HL-60 (cell line): ENCODE measurements at regions not wholly inside any gene's neighbourhood (a gene's known extent, or its start where the extent isn't known, plus 50 kb on each side); places are given as distances from the start of the nearest gene placed in this dataset.

Experiments
- DNase-seq, 2 experiments: peaks; one replicate each; pipeline ENCODE4 v3.0.0-alpha.2; 2010 to 2020; ENCODE audit warnings: low read depth in 1 of 2, low spot score in 1 of 2
- H3K27ac ChIP-seq: fragments of 250-450 bp; sonication (Bioruptor Pico); replicated peaks from 2 replicates; pipeline ENCODE4 v1.5.1; 2020; ENCODE audit warnings: mild to moderate bottlenecking, moderate library complexity
- H3K27me3 ChIP-seq: fragments of 250-450 bp; sonication (Bioruptor Pico); 2 replicates; pipeline ENCODE4 v1.5.1; 2021; ENCODE audit warnings: mild to moderate bottlenecking, moderate library complexity; ENCODE audit not compliant: insufficient read depth, poor library complexity, severe bottlenecking
- H3K4me3 ChIP-seq: replicated peaks from 2 replicates; pipeline ENCODE4 v1.5.1; 2011; ENCODE audit warnings: mild to moderate bottlenecking, control low read depth, low read length; ENCODE audit not compliant: insufficient read depth
- GABPA ChIP-seq: IDR thresholded peaks from 2 replicates; pipeline ENCODE4 v1.6.1; 2012; ENCODE audit warnings: low read depth
- POLR2AphosphoS5 ChIP-seq: IDR thresholded peaks from 2 replicates; pipeline ENCODE4 v1.6.1; 2012; ENCODE audit warnings: low read depth
- SPI1 ChIP-seq: IDR thresholded peaks from 2 replicates; pipeline ENCODE4 v1.6.1; 2012; ENCODE audit warnings: low read depth, mild to moderate bottlenecking, borderline replicate concordance
- TF ChIP-seq, protein P1 (sequence below): IDR thresholded peaks from one replicate; pipeline ENCODE4 v1.5.1; 2011; ENCODE audit warnings: low read length, control low read depth, inconsistent platforms; ENCODE audit not compliant: insufficient read depth
- TF ChIP-seq, protein P2 (sequence below): IDR thresholded peaks from 2 replicates; pipeline ENCODE4 v1.6.1; 2012; ENCODE audit warnings: low read depth; ENCODE audit not compliant: insufficient replicate concordance

- Histone ChIP-seq H3K27ac (no peak overlapping the region), H3K4me3 (no peak overlapping the region), H3K27me3 (no peaks in the 10 kb centered on the region)
- no peak for DNase-seq
- no peak for TF ChIP-seq SPI1
- TF ChIP-seq, protein P1, sequence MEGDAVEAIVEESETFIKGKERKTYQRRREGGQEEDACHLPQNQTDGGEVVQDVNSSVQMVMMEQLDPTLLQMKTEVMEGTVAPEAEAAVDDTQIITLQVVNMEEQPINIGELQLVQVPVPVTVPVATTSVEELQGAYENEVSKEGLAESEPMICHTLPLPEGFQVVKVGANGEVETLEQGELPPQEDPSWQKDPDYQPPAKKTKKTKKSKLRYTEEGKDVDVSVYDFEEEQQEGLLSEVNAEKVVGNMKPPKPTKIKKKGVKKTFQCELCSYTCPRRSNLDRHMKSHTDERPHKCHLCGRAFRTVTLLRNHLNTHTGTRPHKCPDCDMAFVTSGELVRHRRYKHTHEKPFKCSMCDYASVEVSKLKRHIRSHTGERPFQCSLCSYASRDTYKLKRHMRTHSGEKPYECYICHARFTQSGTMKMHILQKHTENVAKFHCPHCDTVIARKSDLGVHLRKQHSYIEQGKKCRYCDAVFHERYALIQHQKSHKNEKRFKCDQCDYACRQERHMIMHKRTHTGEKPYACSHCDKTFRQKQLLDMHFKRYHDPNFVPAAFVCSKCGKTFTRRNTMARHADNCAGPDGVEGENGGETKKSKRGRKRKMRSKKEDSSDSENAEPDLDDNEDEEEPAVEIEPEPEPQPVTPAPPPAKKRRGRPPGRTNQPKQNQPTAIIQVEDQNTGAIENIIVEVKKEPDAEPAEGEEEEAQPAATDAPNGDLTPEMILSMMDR = no peak
- no peak for TF ChIP-seq GABPA
- TF ChIP-seq, protein P2, sequence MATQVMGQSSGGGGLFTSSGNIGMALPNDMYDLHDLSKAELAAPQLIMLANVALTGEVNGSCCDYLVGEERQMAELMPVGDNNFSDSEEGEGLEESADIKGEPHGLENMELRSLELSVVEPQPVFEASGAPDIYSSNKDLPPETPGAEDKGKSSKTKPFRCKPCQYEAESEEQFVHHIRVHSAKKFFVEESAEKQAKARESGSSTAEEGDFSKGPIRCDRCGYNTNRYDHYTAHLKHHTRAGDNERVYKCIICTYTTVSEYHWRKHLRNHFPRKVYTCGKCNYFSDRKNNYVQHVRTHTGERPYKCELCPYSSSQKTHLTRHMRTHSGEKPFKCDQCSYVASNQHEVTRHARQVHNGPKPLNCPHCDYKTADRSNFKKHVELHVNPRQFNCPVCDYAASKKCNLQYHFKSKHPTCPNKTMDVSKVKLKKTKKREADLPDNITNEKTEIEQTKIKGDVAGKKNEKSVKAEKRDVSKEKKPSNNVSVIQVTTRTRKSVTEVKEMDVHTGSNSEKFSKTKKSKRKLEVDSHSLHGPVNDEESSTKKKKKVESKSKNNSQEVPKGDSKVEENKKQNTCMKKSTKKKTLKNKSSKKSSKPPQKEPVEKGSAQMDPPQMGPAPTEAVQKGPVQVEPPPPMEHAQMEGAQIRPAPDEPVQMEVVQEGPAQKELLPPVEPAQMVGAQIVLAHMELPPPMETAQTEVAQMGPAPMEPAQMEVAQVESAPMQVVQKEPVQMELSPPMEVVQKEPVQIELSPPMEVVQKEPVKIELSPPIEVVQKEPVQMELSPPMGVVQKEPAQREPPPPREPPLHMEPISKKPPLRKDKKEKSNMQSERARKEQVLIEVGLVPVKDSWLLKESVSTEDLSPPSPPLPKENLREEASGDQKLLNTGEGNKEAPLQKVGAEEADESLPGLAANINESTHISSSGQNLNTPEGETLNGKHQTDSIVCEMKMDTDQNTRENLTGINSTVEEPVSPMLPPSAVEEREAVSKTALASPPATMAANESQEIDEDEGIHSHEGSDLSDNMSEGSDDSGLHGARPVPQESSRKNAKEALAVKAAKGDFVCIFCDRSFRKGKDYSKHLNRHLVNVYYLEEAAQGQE = no peak
- no peak for TF ChIP-seq POLR2AphosphoS5
Measured at GRCh38 chr1:101511202-101511891, 274.5 kb downstream of the S1PR1 start.

GRCh38 chr1:101520302-101520701 lies 283.5 kb downstream of the S1PR1 start:
- Histone ChIP-seq H3K4me3 (no peak overlapping the region), H3K27ac (no peak overlapping the region), H3K27me3 (no peaks in the 10 kb centered on the region)
- peak in 1 of 2 experiments; percentile 13 for DNase-seq
- TF ChIP-seq, protein P2 = no peak
- TF ChIP-seq, protein P1 = peak; percentile 56

- TF ChIP-seq SPI1 (no peak), GABPA (no peak), POLR2AphosphoS5 (no peak)
- TF ChIP-seq, protein P2 = no peak
- TF ChIP-seq, protein P1 = no peak
- no peak overlapping the region for H3K27ac ChIP-seq
- DNase-seq = no peak
- no peak overlapping the region for H3K4me3 ChIP-seq
- H3K27me3 ChIP-seq = no peaks in the 10 kb centered on the region
Measured at GRCh38 chr1:101522486-101522885, 285.7 kb downstream of the S1PR1 start.
